HG03565 (cell line): ENCODE measurements at regions not wholly inside any gene's neighbourhood (a gene's known extent, or its start where the extent isn't known, plus 50 kb on each side); places are given as distances from the start of the nearest gene placed in this dataset.
A peak's percentile ranks its signal among the peaks of the same experiment; 100 is the strongest.
"Not testable (repeated sequence)": the region's sequence is repeated elsewhere in the genome, so short reads cannot be mapped to it uniquely, and the experiment has no call there.

Source experiments
- ATAC-seq: cut with Tn5 transposase; IDR thresholded peaks from one replicate; pipeline ENCODE4 v1.9.1; 2021; ENCODE audit warnings: mild to moderate bottlenecking, moderate library complexity; ENCODE audit not compliant: unreplicated experiment

DNA sequence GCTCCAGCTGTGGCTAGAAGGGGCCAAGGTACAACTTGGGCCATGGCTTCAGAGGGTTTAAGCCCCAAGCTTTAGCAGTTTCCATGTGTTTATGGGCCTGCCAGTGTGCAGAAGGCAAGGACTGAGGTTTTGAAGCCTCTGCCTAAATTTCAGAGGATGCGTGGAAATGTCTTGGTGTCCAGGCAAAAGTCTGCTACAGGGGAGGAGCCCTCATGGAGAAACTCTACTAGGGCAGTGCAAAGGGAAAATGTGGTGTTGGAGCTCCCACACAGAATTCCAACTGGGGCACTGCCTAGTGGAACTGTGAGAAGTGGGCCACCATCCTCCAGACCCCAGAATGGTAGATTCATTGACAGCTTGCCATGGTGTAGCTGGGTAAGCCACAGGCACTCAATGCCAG lies 527.2 kb upstream of the RORB start:
- no peak for ATAC-seq

DNA sequence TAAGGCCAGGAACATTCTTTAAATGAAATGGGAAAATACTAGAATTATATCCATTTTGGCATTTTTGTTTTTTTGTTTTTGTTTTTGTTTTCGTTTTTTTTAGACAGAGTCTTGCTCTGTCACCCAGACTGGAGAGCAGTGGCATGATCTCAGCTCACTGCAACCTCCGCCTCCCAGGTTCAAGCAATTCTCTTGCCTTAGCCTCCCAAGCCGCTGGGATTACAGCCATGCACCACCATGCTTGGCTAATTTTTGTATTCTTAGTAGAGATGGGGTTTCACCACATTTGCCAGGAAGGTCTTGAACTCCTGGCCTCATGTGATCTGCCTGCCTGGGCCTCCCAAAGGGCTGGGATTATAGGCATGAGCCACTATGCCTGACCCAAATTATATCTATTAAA lies 520.7 kb upstream of the RORB start:
- ATAC-seq: not testable (repeated sequence)

DNA sequence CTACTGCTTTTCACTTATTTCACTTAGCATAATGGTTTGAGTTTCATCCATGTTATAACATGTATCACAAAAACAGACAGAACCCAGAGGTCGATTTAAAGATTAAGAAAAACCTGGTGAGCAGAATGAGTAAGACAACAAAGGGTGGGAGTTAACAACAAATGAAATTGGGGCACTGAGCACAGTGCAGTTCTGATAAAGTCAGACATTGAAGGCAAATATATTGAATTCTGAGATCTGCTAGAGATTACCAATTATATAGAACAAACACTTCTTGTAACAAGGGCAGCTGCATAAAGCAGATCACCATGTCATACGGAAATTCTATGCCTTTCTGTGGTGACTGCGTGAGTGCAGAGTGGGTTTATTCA lies 517.3 kb upstream of the RORB start:
- no peak for ATAC-seq

DNA sequence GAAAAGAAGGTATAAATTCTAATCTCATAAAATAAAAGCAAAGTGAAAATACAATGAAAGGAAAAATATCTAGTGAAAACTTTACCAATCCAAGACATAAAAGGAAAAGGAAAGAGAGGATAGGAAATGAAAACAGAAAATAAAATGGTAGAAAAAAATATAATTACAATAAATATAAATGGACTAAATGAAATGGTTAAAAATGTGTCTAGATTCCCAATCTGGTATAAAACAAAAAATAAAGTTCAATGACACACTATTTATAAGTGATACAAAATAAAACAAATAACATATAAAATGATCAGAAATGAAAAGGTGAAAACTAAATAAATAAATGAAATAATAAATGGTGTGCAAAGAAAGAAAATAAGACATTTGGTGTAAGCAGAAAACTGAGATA lies 516.4 kb upstream of the RORB start:
- ATAC-seq: no peak

DNA sequence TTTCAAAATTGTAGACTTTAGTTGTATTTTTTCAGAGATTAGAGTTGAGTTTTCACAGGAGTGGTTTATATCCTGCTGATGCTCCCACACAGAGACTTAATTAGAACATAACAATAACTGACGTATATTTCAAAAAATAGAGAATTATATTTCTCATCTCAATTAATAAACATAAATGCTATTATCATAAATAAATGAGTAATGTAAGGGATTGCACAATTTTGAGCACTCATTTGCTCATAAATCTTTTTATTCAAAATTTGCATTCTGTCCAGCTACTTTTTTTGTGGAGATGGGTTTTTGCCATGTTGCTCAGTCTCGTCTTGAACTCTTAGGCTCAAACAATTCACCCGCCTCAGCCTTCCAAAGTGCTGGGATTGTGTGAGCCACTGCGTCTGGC lies 515.7 kb upstream of the RORB start:
- no peak for ATAC-seq

DNA sequence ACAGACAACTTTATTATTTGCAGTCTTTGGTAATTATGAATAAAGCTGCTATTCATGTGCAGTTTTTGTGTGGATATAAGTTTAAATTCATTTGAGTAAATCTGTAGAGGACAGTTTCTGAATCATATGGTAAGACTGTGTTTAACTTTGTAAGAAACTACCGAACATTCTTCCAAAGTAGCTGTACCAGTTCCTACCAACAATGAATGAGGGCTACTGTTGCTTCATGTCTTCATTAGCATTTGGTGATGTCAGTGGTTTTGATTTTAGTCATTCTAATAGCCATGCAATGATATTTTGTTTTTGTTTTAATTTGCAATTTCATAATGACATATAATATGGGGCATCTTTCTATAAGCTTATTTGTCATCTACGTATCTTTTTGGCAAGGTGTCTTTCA lies 501.3 kb upstream of the RORB start:
- ATAC-seq: no peak

DNA sequence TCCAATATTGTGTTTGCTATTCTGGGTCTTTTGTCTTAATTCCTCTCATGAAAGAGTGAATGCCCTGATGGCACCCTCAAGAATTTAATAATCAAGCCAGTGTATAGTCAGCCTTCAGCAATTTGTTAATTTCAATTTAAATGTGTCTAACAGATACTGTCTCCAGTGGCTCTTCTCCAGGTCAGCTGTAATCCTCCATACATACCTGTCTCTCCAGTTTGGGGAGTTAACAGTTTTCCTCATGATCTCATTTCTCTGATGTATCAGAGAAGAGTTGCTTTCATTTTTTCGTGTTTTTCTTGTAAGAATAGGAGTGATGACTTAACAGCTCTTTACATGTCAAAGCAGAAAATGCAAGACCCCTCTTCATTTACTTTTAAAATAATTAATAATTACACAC lies 500.3 kb upstream of the RORB start:
- ATAC-seq: no peak

DNA sequence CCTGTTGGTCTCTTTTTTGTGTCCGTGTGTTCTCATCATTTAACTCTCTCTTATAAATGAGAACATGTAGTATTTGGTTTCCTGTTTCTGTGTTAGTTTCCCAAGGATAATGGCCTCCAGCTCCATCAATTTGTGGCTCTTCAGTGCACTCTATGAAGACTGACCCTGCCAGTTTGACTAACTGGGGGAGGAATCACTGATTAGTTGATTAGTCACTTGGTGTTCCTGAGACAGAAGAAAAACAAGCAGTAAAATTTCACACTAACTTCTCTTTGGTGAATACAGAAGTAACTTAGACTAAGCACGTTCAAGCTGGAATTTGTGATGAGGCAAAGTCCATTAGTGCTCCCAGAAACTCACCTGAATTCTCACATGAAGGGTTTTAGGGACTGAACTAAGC lies 495.8 kb upstream of the RORB start:
- ATAC-seq: no peak

DNA sequence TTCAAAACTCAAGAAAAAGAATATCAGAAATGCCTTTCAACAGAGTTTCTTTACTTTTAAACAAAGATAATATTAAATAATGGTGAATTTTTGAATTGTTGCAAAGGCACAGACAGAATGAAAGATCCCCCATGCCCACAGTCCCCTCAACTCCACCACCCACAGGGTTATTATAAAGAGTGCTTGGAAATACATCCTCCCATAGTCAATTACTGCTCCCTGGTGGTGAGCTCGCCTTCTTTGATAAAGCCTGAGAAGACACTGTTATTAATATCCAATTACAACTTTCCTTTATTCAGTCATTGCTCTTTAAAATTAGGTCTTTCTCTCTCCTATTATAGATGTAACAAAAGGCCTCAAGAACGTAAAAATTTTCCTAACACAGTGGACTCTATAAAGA lies 490.2 kb upstream of the RORB start:
- no peak for ATAC-seq

DNA sequence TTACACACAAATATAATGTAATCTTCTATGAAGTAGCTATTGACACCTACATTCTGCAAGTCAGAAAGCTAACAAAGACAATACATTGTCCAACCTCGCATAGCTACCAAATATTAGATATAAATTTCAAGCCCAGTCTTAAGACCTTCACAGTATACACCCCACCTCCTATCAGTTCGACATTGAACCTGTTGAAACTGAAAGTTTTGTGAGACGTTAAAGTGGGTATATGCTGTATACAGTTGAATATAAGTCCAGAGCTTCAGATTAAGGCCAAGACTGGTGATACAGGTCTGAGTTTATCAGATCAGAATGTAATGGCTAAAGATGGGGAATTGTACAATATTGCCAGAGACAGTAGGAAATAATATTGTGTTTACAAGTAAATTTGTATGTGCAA lies 489.3 kb upstream of the RORB start:
- ATAC-seq: no peak

DNA sequence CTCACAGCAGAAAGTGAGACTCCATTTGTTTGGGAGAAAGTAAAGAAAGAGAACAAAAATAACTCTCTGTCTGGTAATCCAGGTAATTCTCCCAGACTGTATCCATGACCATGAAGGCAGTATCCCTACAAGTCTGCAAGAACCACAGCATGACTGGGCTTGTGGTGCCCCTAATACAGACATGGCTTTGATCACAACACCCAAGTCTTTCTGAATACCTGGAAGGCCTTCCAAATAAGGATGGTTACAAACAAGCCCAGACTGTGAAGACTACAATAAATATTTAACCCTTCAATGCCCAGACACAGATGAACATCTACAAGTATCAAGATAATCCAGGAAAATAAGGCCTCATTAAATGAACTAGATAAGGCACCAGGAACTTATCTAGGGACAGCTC lies 481.1 kb upstream of the RORB start:
- no peak for ATAC-seq

DNA sequence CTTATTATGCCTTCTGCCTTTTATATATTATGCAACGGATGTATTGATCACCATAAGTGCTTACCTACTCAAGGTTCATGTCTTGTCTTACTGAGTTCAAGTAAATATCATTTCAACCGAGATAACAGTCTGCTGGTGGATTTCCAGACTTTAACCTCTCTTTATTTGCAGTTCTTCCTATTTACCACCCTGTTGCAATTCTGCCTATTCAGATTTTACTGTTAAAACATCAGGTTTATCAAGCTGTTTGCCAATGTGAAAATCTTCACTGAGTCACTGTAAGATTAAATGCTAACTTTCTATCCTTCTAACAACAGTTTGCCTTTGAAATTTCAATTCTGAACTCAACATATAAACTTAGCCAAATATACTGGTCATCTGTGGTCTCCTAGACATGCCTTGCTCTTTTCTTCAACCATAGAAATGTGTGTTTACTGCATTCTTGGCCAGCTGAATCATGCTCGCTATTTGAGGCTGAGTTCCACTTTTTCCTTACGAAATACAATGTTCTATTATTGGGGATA lies 471.7 kb upstream of the RORB start:
- no peak for ATAC-seq

DNA sequence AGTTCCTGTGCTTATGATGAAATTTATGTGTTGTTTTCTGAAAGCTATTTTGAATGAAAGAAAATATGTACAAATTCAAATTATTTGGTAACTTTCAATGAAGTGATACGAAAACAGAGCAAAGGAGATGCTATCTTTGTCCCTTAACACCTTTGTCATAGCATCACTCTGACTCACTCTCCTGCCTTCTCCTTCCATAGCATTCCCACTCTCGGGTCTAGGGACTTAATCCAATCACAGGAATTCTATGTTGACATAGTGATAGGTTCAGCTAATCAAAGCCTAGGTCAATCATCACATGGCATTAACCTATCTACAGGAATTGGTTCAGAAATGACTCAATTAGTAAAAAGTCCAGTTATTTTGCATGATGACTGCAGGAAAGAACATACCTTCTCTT lies 464.7 kb upstream of the RORB start:
- ATAC-seq: no peak

DNA sequence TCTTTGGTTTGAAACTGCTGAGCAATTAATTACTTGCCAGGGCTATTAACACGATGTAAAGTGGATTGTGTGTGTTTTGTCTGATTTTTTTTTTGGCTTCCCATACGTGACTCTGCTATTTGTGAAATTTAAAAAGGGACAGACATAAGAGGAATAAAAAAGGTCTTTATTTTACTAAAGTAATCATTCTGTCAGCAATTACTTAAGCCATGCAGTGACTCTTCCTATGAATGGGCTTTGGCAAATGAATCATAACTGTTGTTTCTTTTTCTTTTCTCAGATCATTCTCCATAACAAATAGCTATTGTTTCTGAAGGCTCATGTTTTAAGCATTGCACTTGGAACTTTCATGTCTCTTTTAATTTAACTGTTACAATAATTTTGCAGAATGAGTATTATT lies 461.3 kb upstream of the RORB start:
- ATAC-seq: no peak

DNA sequence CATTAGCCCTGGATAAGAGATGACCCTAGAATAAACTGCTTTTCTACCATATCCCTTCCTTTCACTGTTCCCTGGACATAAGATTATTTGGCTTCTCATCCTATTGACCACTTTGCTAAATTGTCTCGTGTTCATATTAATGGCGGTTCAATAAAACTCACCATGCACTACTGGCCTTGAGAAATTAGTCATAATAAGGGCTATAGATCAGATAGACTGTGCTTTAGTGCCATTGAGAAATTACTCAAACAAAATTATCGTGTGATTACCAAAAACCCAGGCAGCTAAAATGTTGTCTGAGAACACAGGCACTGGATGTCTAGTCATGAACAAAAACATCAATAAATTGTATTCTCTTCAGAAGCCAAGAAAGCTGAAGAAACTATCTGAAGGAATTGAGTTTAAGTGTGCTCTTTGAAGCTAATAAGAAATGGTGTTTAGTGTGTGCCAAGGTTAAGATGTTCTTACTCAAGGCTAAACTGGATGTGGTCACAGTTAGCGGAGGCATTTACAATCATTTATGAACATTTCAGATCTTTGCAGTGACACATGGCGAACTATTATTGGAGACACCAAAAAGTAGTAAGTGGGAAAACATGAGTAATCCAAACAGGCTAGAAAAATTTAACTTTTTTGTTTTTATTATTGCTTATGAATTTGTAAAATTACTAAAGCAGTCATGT lies 460.4 kb upstream of the RORB start:
- ATAC-seq: peak; percentile 80

DNA sequence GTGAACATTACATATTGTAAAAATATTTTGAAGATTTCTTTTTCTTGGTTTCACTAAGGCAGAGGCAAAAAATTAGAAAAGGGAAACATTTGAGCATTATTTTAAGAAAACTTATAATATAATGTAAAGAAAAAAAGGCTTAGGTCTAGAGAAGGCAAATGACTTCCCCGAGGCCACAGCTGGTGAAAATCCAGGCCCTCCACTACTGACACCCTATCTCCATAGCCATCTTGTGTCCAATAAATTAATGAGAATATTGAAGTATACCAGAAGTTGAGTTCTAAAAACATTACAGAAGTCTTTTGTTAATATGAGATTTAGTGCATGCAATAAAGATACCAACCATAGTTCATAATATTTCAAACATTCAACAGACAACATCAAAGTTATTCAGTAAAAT lies 459.9 kb upstream of the RORB start:
- no peak for ATAC-seq

DNA sequence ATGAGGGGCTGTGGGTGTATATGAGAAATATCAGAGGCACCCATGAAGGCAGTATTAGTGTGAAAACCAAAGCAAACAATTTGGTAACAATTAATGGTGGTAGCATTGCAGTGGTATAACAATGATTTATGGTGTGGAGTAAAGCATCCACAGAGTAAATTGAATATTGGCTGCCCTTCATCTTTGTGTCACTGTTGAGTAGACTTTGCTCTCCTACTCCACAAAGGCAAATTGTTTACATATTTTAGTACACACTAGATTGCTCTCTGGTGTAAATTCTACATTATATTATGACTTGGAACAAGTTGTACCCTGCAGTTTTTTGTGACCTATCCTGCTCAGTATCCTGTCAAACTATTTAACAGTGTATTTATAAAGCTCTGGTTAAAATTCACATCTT lies 455.5 kb upstream of the RORB start:
- ATAC-seq: no peak

DNA sequence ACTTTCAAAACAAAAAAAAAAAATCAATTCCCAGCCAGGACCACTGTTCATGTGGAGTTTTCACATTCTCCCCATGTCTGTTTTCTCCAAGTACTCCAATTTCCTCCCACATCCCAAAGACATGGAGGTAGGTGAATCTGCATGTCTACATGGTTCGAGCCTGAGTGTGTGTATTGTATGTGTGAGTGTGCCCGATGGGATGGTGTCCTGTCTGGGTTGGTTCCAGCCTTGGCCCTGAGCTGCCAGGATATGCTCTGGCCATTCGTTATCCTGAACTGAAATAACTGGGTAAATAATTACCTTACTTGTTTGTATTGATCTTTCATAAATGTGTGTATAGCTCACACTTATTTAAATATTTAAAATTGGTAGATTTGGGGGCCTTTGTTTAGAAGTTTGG lies 452.3 kb upstream of the RORB start:
- no peak for ATAC-seq

DNA sequence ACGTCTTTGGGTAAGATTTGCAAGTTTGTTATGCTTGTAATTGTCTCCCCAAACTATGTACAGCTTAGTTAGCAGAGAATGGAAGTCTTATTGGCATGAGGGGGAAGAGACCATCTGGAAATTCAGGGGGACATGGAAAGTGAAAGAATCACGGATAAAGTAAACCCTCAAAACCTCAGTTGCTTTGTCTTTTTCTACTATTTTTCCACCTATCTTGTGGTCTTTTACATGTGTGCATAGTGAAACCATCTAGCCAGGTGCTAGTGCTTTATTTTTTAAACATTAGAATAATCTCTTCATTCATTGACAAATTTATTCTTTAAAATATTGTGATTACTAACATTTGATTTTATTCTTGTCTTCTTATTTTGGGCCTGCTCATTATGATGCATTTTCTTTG lies 441.1 kb upstream of the RORB start:
- no peak for ATAC-seq

DNA sequence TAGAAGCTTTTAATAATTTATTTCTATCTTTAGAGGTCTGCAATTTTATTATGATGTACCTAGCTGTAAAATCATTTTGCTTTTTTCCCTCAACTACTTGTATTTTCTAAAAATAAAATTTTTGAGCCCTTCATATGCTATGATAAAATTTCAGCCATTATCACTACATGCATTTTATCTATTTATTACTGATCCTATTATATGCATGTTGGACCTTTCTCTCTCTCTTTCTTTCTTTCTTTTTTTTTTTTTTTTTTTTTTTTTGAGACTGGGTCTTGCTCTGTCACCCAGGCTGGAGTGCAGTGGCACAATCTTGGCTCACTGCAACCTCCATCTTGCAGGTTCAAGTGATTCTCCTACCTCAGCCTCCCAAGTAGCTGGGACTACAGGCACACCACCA lies 440.1 kb upstream of the RORB start:
- ATAC-seq: not testable (repeated sequence)

DNA sequence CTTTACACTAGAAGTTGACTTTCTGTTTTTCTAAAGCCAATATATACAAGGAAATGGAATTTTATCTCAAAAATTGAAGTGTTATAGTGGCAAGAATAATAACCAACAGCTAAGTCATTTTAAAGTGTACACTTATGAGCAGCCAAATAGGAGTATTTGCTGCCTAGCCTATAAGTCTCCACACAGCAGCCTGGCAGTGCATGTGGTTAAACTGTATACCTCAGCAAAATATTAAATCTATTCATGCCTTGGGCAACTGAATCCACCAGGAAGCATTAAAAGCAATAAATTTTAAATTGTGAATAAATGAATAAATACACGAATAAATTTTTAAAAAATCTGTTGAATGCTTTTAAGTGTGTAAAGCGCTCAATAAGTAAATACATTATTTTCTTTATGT lies 432.4 kb upstream of the RORB start:
- ATAC-seq: no peak

DNA sequence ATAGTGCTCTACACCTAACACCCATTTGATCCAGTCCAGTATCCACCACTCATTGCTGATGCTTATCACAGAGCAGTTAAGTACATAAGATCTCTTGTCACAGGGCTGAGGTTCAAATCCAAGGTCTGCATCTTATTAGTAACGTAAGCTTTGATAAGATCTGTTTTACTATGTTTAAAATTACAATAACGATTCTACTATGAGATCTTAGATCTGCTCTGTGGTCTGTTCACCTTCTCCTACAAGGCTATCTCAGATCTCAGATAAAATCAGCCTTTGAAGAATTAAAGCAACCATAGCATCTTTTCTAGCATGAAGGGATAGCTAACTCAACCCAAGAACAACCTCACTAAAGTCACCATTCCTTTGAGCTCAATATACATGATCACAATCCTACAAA lies 431.0 kb upstream of the RORB start:
- no peak for ATAC-seq

DNA sequence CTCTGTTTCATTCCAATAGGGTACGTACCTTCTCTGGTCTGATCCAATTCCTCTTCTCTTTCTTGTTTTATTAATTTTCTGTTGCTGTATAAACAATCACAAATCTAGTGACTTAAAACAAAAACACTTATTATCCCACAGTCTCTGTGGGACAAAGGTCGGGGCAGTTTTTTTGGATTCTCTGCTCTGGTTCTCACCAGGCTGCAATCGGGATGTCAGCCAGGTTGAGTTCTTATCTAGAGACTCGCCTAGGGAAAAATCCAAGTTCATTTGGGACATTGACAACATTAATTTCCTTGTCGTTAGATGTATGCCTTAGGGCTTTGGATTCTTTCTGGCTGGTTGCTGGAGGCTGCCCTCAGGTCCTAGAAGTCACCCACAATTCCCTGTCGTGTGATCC lies 430.5 kb upstream of the RORB start:
- no peak for ATAC-seq
